ENCODE measurements at regions not wholly inside any gene's neighbourhood (a gene's known extent, or its start where the extent isn't known, plus 50 kb on each side); places are given as distances from the start of the nearest gene placed in this dataset.

GRCh38 chr10:107971411-107971810 is 806.9 kb upstream of the SORCS1 start:
- no peak for TF ChIP-seq CTCF (IDR thresholded peaks at IDR 0.05)
- TF ChIP-seq EZH2 (IDR thresholded peaks at IDR 0.05; ENCODE audit: borderline replicate concordance, insufficient read depth, low read depth, low read length, poor library complexity, severe bottlenecking): no peak

Data from B cell (primary cell).